Right kidney (tissue), 1 donor: ENCODE measurements at regions not wholly inside any gene's neighbourhood (a gene's known extent, or its start where the extent isn't known, plus 50 kb on each side); places are given as distances from the start of the nearest gene placed in this dataset.

Experiments
- DNase-seq: peaks from one replicate; pipeline ENCODE4 v3.0.0-alpha.2; 2016

DNA sequence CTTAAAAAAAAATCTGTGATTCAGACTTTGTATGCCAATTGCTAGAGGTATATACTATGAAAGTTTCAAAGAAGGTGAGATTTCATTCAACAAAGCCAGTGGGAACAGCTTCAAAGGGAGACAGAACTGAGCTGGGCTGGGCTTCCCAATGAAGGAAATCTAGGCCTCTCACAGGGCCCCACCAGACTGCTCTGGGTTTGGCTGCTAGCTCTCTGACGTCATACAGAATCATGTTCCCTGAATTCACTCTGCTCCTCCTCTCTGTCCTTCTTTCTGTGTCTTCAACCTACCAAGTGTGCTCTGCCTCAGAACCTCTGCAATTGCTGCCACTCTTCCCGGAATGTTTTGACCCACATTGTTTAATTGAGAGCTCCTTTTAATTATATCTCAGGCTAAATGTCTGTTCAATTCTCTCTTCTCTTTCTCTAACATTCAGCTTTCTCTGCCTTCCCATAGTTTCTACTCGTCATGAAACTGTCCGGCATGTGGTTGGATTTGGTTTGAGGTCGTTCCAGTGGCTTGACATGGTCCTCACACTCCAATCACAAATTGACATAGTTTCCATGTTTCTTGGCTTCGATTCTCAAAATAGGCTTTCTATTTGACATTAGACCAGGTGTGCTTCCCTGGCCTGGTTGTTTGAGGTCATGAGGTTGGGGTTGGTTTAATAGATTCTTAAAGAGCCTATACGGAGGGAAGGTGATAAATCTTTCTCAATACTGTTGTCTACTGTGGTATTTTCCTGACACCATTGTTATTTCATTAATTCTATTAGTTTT lies 282.1 kb upstream of the EMCN start:
- no peak for DNase-seq

DNA sequence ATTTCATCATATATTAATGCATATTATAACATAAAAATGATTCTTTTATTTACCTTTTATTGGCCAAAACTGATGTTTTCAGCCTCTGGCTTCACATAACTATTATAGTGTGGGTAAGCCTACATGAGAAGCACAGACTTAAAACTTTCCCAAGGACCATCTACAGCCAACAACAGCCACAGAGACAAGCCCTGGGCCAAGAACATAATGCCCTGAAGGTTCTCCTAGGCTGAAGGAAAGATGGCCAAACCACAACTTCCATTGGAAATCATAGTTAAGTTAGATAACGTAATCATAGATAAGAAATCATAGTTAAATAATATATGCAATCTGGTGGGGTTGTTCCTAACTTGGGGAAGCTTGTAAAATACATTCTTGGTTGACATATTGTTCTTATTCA lies 280.0 kb upstream of the EMCN start:
- no peak for DNase-seq

DNA sequence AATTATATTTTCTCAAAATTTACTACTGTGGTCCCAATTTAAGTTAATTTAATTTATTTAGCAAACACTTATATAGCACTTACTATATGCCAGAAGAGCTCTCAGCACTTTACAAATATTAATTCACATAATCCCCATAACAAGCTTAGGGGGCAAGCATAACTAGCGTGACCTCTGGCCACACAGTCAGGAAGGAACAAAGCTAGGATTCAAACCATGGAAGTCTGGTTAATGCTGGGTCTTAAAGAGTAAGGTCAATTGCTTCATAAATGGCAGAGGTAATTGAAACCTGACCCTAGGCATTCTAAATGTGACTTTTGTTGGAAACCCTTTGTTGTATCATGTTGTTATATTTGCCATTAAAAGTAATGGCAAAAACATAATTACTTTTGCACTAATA lies 279.5 kb upstream of the EMCN start:
- no peak for DNase-seq

DNA sequence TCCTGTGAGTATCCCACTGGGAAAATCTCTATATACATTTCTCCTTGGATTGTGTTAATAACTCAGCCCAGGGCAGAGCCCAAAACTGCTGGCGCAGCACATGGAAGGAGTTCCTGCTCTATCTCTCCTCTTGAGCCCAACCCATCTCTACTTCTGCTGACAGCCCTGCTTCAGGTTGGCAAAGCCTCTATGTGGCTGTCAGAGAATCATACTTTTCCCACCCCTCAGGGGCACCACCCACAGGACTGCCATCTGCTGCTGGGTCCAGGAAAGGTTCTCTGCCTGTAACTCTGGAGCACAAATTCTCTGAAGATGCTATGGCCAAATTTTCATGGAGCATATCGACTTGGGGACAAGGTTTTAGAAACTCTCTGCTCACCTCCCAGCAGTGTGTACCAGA lies 278.5 kb upstream of the EMCN start:
- DNase-seq: no peak

DNA sequence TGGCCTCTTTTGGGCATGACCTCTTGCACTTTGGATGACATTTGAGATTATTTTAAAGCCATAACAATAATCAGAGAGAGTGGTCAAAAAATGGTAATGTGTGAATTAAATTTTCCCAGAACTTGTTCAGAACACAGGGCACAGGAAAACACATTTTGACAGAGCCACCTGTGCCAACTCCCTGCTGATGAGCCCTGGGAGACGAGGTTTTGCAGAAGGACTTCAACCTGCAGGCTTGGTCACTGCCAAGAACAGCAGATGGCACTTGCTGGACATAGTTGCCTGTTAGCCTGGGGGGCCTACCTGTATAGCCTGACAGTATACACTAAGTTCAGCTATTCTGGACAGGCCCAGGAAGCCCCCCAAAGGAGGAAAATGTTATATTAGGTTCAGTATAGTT lies 277.8 kb upstream of the EMCN start:
- no peak for DNase-seq

DNA sequence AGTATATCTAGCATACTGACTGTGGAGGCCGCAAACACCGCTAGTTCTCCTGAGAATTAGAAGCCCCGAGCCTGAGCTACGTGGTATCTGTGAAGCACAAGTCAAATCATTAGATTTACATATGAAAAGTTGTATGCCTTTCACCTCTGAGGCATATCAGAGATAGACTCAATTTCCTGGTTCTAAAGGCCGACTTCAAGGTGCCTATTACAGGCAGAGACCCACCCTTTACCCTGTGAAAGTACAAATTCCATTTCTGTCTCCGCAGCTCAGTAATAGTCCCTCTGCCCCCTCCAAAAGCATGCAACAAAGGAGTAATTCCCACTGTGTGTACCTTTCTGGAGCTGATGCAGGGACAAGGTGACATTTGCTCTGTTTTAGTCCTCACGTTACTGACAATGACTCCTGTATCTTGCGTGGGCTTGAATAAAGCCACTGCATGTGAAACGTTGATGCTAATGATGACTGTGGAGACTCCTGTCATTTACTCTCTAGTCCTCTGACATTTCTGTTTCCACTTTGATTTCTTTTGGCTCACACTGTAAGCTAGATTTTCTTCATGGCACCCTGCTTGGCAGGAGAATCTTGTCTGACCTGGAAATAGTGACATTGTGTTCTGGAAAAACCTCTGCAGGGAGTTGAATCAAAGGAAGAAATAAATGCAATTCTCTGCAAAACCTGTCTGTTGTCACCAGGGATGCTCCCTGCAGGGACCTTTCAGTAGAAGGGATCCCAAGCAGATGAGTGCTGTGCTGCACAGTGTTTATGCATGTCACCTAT lies 273.2 kb upstream of the EMCN start:
- DNase-seq: no peak

DNA sequence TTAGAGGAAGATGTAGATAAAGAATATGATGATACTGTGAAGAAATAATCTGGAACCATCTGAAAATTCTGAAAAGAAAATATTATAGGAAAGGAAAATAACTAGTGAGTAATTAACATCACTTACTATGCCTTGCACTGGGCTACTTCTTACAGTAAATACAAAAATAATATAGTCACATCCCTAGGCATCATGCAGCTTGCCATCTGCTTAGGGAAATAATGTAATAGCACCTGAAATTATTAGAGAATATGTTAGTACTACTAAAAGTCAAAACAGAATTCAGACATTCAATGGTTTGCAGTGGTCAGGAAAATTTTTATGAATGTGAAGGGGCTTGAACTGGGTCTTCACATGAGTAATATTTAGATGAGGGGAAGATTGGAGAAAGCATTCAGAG lies 272.2 kb upstream of the EMCN start:
- no peak for DNase-seq

DNA sequence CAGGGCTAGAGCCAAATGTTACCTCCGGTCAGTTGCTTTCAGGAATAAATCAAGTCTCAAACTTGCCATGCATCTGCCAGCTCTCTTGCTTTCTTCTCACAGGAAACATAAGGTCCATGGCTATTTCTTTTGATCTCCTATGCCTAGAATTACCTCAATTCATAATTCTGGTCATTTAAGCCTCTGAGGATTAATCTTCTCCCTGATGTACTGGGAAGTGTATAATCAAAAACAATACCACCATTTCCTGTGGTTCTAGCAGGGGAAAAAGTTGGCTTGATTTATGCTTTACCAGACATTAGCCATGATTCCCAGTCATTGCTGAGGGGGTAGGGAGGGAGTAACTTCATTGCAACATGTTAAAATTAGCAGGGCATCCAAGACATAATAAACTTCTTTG lies 268.7 kb upstream of the EMCN start:
- no peak for DNase-seq

DNA sequence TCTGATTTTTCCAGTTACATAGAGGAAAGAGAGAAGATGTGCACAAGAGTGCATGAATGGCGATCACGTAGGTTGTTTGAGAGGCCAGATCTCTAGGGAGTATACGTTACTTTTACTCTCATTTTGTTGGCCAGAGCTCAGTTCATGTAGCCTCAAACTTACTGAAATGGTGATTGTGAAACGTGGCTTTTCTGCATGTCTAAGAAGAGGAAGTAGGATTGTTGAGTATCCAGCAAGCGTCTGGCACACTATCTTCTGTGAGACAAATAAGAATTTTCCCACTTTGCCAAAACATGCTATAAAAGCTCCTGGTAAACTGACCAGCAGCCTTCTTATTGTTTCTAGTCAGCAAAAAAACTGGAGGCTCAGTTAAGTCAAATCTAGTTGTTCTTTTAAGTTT lies 264.5 kb upstream of the EMCN start:
- DNase-seq: no peak

DNA sequence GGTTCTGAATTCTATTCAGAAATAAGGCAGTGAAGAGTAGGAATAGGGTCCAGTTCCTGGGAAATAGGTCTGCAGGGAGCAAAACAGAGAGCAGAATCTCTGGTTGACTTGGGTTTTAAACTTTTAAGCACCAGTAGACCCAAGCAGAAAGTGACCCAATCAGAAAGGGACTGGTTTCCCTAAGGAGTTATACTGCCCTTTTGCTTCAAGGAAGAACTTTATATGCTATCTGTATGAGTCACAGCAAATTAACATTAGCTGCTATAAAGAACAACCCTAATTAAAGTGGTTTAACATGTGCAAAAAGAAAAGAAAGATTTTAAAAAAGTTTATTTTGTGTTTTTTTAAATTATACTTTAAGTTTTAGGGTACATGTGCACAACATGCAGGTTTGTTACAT lies 263.6 kb upstream of the EMCN start:
- DNase-seq: no peak

DNA sequence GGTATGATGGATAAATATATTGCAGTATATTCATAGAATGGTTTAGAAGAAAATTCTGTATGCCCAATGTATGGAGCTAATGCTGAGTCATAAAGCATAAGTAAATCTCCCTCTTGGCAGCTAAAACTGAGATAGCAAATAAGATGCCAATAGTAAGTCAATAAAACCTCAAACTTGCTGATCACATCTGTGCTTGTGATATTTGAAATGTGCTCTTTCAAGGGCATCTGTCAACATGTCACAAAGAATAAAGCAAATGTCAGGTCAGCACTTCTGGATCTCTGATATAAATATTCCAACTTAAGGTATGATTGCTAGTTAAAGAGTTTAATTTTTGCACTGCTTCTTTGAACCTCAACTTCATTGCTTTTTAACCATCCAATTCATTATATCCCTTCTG lies 262.3 kb upstream of the EMCN start:
- no peak for DNase-seq

DNA sequence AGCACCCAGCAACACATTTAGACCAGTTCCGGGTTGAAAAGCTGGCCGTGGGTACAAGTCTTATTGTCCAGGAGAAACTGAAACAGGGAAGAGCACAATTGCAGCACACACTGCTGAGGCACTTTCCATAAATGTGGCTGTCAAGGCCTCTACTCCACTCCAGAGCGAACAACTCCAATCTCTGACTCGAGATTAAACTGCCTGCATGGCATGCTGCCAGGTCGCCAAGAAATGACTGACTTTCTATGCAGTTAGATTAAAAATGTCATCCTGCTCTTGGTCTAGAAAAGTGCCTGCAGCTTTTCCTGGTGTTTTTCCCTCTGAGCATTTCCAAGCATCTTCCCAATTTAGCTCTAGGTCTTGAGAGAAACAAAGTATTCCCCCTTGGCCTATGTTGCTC lies 260.6 kb upstream of the EMCN start:
- no peak for DNase-seq

DNA sequence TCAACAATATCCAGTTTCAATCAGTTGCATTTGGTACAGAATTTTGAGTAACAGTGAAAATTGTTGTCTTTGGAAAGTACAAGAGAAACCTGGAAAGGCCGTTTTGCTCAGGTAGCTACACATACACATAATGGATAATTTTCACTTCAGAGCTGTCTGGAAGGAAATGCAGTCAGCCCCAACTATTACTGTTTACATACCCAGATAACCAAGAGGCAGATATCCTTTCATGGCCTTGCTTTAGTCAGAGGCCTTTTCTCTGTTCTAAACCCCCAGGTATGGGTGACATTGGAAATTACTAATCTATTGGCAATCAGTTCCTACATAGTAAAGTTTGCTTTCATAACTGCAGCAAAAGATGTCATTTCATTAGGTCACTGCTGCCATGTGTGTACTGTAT lies 244.9 kb upstream of the EMCN start:
- DNase-seq: no peak

DNA sequence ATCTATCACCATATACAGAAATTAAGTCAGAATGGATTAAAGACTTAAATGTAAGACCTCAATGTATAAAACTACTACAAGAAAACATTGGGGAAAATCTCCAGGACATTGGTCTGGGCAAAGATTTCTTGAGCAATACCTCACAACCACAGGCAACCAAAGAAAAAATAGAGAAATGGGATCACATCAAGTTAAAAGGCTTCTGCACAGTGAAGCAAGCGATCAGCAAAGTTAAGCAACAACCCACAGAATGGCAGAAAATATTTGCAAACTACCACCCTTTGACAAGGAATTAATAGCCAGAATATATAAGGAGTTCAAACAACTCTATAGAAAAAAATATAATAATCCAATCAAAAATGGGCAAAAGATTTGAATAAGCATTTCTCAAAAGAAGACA lies 236.9 kb upstream of the EMCN start:
- no peak for DNase-seq

DNA sequence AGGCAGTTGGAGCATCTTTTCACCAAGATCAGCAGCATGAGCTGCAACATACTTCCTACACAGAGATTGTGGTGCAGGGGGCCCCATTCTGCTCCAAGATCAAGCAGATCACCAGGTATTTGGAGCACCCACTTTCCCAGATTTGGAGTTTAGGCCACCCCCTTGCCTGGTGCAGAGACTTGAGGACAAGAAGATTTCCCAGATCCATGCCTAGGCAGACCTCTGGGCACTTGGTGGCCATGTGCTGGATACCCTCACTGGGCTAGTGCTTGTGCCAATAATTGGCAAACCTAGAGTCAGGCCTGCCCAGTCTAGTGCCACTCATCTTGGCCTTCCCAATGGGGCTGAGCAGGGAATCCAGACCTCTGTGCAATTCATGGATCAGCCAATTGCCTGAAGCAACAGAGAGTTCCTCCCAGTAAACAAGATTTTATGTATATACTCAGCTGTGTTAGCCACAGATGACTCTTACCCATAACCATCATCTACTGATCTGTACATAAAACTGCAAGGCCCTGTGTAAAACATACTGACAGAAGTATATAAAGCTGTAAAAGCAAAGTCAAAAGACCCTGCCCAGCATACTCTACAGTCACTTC lies 228.4 kb upstream of the EMCN start:
- DNase-seq: no peak

DNA sequence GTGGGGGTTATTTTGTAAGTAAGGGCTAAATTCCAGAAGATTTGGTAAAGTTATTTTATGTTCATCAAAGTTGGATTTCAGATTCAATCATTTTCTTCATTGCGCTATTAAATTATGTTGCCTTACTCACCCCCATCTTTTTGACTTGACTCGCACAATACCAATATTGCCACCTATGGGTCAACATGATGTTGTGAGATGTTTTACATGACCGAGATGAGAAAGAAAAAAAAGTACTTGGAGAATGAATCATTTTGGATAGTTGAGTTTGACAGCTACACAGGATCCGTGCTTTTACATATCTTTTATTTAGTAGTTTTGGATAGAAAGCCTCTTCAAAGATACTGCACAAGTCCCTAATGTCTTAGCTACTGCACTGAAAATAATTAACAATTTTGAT lies 224.2 kb upstream of the EMCN start:
- no peak for DNase-seq

DNA sequence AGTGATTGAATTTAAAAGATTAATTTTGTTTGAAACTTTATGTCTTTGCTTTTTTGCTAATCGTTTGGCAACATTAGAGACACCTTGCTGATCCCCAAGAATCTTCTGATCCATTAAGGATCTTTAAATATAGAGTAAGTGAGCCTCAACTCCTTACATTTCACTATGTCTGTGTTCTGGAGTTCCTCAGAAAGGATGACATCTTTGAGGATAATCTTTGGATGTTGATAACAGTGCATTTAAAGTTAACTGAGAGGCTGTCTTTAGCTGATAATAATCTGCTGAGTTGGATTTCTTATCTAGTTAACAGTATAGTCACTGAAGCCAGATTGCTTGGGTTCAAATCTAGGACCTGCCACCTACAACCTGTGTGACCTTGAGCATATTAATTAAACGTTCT lies 221.6 kb upstream of the EMCN start:
- DNase-seq: no peak

DNA sequence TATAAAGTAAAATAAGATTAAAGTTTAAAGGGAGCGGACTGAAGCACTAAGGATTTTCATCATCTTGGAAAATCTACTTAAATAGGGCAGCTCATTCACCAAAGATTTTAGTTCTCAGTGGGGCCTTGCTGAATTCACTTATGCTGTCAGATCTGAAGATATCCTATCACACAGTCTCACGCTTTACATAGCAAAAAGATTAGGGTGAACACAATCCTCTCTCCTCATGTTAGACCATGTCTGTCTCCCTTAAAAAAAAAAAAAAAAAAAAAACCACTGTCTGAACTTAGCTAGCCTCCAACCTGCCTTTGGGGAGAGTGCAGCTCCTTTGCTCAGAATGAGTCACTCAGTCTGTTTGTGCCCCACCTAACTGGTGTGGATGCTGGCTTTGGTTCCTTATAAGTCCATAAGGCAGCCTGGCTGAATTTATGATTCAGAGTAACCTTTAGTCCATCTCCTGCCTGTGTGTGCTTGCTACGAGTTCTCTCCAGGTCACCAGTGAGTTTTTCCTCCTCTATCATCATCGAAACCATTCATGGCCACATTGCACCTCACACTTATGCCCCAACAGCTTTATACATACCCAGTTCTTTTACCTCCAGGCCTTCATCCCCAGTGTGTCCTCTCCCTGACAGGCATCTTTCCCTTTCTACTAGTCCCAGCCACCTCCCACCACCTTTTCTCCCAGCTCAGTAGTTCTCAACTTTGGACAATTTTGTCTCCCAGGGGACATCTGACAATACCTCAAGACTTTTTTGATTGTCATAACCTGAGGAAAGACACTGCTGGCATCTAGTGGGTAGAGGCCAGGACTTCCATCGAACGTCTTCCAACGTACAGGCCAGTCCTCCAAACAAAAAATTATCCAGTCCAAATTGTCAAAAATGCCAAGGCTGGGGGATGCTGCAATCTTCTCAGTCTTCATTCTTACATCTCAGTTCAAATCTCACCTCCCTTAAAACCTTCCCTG lies 220.7 kb upstream of the EMCN start:
- DNase-seq: no peak

DNA sequence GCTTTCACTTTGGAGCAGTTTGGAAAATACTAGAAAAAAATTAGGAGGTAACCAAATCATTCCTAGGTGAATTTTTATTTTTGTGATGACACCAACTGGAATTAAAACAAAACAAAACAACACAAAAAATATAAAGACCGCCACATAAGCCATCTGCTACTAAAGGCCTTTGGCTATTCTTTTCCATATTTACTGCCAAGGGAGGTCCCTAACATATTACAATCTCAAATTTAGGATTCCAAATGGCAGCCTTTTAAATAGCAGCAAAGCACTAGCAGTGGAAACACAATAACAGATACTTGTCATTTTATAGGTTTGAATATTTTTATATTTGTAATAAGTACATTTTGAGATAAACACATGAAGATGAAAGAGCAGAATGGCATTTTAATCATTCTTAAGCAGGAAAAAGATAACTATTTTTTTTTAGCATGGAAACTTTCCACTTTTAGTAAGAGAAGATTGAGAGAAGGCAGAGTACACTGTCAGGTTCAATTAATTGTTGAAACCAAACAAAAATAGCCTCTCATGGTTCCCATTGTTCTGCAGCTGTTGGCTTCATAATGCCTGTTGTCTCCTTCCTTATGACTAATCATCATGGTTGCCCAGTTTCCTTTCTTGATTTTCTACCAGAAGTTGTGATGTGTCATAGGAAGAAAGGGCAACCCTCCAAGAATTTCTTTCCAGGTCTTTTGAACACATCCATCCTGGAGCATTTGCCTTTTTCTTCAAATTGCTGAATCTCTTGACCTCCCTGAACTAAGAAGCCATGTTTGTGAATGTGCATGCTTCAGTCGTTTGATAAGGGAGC lies 219.0 kb upstream of the EMCN start:
- DNase-seq: no peak

DNA sequence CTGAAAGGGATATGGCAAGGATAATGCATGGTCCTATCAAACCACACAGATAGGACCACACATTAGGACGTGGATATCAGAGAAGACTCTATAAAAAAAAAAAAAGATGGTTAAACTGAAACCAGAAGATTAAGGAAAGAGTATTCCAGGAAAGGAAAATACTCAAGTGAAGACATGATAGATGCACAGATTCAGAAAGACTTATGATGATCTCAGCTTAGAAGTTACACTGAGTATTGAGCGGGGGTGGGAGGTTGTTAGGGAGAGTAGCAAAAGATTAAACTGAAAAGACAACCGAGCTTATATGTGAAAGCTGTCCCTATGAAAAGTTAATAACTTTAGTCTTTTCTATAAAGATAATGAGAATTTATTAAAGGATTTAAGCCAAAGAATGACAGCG lies 211.0 kb upstream of the EMCN start:
- no peak for DNase-seq

DNA sequence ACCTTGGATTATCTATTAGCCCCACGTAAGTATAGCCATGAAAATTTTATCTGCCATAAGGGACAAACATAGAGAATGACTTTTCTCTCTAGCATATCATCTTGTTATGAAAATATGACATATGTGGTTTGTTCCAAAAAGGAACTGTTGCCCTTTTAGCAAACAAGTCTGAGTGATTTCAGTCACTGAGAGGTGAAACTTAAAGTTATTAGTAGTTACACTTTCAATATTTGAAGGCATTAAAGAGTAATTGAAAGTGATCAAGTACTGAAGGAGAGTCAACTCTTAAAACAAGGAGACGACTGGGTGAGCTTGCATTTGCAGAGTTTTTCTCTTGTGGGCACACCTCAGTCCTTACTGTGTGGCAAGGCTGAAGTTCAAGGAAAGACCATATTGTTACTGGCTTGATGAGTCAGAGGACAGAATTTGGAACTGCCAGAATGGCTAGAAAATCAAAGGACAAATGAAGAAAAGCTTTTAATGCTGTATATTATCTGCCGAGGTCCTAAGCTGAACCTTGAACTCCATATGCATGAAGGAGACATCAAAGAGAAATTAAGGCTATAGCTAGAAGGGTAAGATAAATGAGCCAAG lies 205.1 kb upstream of the EMCN start:
- DNase-seq: no peak
